DMS153 treated with DMSO at 0.1 percent for 48 hours (cell line): ENCODE measurements at regions not wholly inside any gene's neighbourhood (a gene's known extent, or its start where the extent isn't known, plus 50 kb on each side); places are given as distances from the start of the nearest gene placed in this dataset.
"Not testable (repeated sequence)": the region's sequence is repeated elsewhere in the genome, so short reads cannot be mapped to it uniquely, and the experiment has no call there.

ENCODE experiments used
- DNase-seq: peaks from one replicate; lab custom pipeline; 2025; ENCODE audit not compliant: unreplicated experiment; lab: John Stamatoyannopoulos, UW

GRCh38 chr16:65280845-65281512, 159.1 kb upstream of the CDH11 start:
- DNase-seq = no peak

GRCh38 chr16:65279576-65279975, 157.7 kb upstream of the CDH11 start:
- DNase-seq = no peak

DNA sequence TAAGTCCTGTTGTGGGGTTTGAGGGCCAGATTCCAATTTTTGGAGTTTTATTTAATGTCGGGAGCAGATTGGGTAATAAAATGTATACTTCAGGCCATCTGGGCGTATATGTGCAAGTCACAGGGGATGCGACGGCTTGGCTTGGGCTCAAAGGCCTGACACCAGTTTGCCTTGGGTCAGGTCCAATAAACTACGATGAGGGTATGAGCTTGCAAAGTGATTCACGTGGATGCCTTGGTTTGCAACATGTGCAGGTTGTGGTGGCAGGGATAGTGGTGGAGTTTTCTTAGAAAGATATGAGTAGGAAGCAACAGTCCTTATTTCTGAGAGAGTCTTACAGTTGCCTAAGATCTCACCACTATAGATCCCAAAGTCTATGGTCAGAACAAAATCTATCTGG, 157.0 kb upstream of the CDH11 start:
- no peak for DNase-seq

- no peak for DNase-seq
These were observed 152.7 kb upstream of the CDH11 start for GRCh38 chr16:65274566-65274965.

DNA sequence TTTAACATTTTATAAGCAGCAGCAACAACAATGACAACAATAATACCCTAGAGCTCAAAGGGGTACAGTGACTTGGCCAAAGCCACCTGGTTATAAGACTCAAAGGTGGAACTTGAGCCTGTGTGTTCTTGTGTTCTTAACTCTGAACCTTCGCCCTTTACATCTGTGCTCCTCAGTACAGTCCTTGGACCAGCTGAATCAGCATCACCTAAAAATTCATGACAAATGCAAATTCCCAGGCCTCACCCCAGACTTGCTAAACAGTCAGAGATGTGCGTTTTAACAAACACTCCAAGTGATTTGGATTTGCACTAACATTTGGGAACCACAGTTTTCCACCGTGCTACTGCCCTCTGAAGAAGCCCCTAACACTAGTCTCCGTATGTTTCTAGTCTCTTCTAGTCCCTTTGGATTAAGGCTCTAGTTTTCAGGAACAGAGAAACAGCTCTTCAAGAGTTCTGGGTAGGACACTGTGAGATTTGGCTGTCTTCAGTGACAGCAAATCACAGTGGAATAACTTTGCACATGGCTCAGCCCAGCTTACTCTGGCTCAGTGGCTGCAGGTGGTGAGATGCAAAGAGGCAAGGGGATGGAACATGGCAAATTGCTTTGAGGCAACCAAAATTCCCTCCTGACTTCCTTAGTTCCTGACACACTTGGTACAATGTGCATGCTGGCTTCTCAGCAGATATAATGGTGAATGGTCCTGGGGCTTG, 151.0 kb upstream of the CDH11 start:
- DNase-seq = no peak

GRCh38 chr16:65271996-65272395, 150.1 kb upstream of the CDH11 start:
- no peak for DNase-seq

GRCh38 chr16:65268331-65268730, 146.5 kb upstream of the CDH11 start:
- no peak for DNase-seq

GRCh38 chr16:65263896-65264295, 142.0 kb upstream of the CDH11 start:
- no peak for DNase-seq

DNA sequence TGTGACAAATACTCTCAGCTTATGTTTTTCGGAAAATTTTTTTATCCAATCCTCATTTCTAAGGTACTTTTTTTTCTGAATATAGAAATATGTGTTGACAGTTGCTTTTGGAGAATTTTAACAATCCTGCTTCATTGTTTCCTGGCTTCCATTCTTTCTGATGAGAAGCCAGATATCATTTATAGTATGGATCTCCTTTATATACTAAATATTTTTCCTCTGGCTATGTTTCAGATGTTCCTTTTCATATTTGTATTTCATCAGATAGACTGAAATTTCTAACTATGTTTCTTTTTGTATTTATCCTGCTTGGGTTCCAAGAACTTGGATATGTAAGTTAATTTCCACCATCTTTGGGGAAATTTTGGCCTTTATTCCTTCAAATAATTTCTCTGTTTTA, 138.9 kb upstream of the CDH11 start:
- DNase-seq = no peak

- no peak for DNase-seq
These were observed 132.3 kb upstream of the CDH11 start for GRCh38 chr16:65254144-65254543.

DNA sequence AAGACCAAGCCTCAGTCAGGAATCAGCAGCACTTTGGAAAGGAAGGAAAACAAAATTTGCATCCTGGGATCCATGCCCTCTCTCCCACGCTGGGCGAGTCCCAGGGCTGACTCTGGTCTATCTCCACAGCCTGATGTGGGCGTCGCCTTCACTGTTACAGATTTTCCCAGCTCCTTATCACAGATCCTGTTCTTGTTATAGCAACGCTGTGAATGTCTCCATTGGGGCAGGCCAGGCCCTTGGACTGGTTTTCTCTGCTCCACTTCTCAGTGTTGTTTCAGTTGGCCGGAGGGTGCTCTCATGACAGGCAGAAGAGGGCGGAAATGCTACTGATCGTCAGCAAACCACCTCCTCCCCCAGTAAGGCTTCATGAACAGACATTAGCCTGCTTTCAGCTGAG, 127.9 kb upstream of the CDH11 start:
- no peak for DNase-seq

DNA sequence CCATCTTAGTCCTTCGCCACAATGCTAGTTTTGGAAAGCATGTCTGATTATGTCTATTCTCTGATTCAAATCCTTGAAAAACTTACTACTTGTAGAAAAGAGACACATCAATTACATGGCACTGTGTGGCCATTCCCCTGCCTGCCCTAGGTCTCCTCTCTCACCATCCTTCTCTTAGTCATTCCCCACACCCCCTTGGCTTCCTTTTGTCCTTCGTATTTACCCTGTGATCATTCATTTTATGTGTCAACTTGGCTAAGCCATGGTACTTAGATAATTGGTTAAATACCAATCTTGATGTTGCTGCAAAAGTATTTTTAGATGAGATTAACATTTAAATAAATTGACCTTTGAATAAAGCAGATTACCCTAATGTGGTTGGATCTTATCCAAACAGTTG, 122.9 kb upstream of the CDH11 start:
- no peak for DNase-seq

DNA sequence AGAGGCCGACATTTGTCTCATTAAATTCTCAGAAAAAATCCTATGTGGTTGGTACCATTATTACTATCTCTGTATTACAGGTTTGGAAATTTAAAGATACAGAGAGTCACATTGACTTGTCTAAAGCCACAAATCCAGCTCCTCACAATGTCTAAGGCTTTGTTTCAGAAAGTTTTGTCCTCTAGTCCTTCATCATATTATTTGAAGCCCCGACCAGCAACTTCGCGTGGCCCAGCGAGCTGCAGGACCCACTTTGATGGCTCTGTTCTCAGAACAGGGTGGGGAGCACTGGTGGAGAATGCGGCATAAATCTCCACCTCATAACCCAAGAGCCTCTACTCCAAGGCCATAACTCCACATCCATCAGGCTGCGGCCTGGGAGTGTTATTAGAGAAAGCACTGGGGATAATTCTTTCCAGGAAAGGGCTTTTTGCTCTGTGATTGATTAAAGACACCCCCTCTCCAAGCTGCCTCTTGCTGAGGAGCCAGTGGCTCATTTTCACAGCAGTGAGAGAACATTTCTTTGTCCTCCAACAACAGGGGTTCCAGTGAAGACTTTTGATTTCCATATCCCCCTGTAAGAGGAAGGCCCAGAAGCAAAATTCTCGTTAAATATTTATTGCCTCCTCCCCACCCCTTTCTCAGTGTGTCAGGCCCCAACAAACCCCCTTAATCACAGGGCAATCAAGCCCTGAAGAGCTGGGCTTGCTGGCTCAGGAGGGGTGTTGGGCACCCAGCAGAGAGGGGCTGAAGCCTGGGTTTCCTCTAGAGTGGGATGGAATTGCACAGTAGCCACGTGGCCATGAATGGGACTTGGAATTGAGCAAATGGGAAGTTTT, 113.7 kb upstream of the CDH11 start:
- no peak for DNase-seq

DNA sequence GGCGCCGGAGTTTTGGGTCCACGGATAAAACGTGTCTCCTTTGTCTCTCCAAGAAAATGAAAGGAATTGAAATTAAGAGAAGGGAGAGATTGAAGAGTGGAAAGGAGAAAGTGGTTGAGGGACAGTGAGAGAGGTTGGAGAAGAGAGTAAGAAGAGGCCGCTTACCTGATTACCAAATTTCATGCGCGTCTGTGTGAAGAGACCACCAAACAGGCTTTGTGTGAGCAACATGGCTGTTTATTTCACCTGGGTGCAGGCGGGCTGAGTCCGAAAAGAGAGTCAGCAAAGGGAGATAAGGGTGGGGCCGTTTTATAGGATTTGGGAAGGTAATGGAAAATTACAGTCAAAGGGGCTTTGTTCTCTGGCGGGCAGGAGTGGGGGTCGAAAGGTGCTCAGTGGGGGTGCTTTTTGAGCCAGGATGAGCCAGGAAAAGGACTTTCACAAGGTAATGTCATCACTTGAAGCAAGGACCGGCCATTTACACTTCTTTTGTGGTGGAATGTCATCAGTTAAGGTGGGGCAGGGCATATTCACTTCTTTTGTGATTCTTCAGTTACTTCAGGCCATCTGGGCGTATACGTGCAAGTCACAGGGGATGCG, 113.0 kb upstream of the CDH11 start:
- DNase-seq = not testable (repeated sequence)

- DNase-seq = no peak
These were observed 107.4 kb upstream of the CDH11 start for GRCh38 chr16:65229191-65229662.

- DNase-seq = no peak
These were observed 105.4 kb upstream of the CDH11 start for GRCh38 chr16:65227150-65227835.

- no peak for DNase-seq
These were observed 104.2 kb upstream of the CDH11 start for GRCh38 chr16:65226077-65226476.

DNA sequence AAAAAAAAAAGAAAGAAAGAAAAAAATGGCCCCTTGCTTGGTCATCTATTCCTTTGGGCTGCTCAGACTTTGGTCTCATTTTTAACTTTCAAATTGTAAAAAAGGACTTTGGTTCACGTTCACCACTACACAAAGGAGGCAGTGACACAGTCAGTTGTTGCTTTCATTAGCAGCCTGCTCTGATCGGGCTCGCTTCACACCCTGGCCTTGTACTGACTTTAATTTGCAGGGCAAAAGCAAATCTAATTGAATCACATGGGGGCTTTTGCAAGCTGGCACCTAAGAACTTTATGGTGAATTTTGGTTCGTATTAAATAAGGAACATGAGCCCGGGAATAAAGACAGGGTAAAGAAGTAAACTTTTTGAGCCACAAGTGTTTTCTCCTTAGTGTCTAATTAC, 103.6 kb upstream of the CDH11 start:
- no peak for DNase-seq

DNA sequence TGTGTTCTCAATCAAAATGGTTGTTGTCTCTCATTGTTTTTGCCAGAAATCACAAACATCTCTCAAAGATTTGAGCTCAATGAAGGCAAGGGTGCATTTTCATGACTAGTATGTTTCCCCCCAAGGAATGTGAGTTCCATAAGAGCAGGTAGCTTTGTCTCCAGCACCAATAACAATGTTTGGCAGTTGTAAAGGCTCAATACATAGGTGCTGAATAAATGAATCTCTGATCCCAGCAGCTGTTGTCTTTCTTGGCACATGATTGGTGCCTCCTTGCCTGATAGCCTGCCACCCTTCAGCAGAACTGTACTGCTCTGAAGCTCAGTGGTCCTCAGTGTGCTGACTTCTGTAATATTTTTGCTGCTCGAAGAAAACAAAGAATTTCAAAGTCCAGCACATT, 103.1 kb upstream of the CDH11 start:
- DNase-seq = no peak

- DNase-seq = no peak
These were observed 102.6 kb upstream of the CDH11 start for GRCh38 chr16:65224471-65224870.

GRCh38 chr16:65223335-65223734, 101.5 kb upstream of the CDH11 start:
- no peak for DNase-seq
